GM19238 (cell line): ENCODE measurements at regions not wholly inside any gene's neighbourhood (a gene's known extent, or its start where the extent isn't known, plus 50 kb on each side); places are given as distances from the start of the nearest gene placed in this dataset.
"Not testable (repeated sequence)": the region's sequence is repeated elsewhere in the genome, so short reads cannot be mapped to it uniquely, and the experiment has no call there.

Source experiments
- DNase-seq: peaks from one replicate; pipeline ENCODE4 v3.0.0; 2011; ENCODE audit warnings: low spot score; ENCODE audit not compliant: insufficient read length

- no peak for DNase-seq
These were observed 585.2 kb upstream of the LINC00305 start for GRCh38 chr18:64734063-64734462.

- not testable (repeated sequence) for DNase-seq
These were observed 576.8 kb upstream of the LINC00305 start for GRCh38 chr18:64725657-64726056.

- DNase-seq, result no peak
These were observed 572.0 kb upstream of the LINC00305 start for GRCh38 chr18:64720781-64721464.

GRCh38 chr18:64718808-64719207 is 569.9 kb upstream of the LINC00305 start:
- no peak for DNase-seq

GRCh38 chr18:64717026-64717425 is 568.1 kb upstream of the LINC00305 start:
- DNase-seq, result no peak

GRCh38 chr18:64714086-64714485 is 565.2 kb upstream of the LINC00305 start:
- DNase-seq, result no peak

GRCh38 chr18:64713284-64713683 is 564.4 kb upstream of the LINC00305 start:
- DNase-seq, result no peak

- DNase-seq, result no peak
These were observed 563.1 kb upstream of the LINC00305 start for GRCh38 chr18:64712035-64712434.

GRCh38 chr18:64710105-64710861 is 561.4 kb upstream of the LINC00305 start:
- DNase-seq, result no peak

- DNase-seq, result no peak
These were observed 558.2 kb upstream of the LINC00305 start for GRCh38 chr18:64707052-64707451.

GRCh38 chr18:64699081-64699480 is 550.2 kb upstream of the LINC00305 start:
- DNase-seq, result no peak

- no peak for DNase-seq
These were observed 547.1 kb upstream of the LINC00305 start for GRCh38 chr18:64695851-64696553.

- DNase-seq, result no peak
These were observed 544.9 kb upstream of the LINC00305 start for GRCh38 chr18:64693766-64694165.

GRCh38 chr18:64692826-64693225 is 543.9 kb upstream of the LINC00305 start:
- DNase-seq, result no peak

- no peak for DNase-seq
These were observed 530.2 kb upstream of the LINC00305 start for GRCh38 chr18:64679121-64679520.

- no peak for DNase-seq
These were observed 529.2 kb upstream of the LINC00305 start for GRCh38 chr18:64678048-64678447.

GRCh38 chr18:64674694-64675093 is 525.8 kb upstream of the LINC00305 start:
- DNase-seq, result no peak

GRCh38 chr18:64671293-64671692 is 522.4 kb upstream of the LINC00305 start:
- DNase-seq, result not testable (repeated sequence)

- DNase-seq, result no peak
These were observed 519.6 kb upstream of the LINC00305 start for GRCh38 chr18:64668461-64668962.

GRCh38 chr18:64663086-64663485 is 514.2 kb upstream of the LINC00305 start:
- DNase-seq, result no peak

GRCh38 chr18:64659196-64659595 is 510.3 kb upstream of the LINC00305 start:
- DNase-seq, result no peak

GRCh38 chr18:64653068-64653467 is 504.2 kb upstream of the LINC00305 start:
- no peak for DNase-seq
